Testis (tissue), 2 donors: ENCODE measurements at regions not wholly inside any gene's neighbourhood (a gene's known extent, or its start where the extent isn't known, plus 50 kb on each side); places are given as distances from the start of the nearest gene placed in this dataset.

Source experiments
- CTCF ChIP-seq, 3 experiments: fragments of 450-650 bp in 2 of 3; fragments of 200-600 bp in 1 of 3; sonication (generic) in 1 of 3; IDR thresholded peaks; one replicate each; pipeline ENCODE4 v1.5.1; 2016 to 2019; ENCODE audit warnings: antibody characterized with exemption in 3 of 3, mild to moderate bottlenecking in 2 of 3, moderate library complexity in 1 of 3
- POLR2A ChIP-seq: fragments of 450-650 bp; IDR thresholded peaks from one replicate; pipeline ENCODE4 v1.6.1; 2017; ENCODE audit warnings: antibody characterized with exemption, mild to moderate bottlenecking, moderate library complexity

GRCh38 chr16:27636453-27637240, 86.7 kb downstream of the KATNIP start:
- TF ChIP-seq POLR2A, result no peak
- TF ChIP-seq CTCF (IDR thresholded peaks at IDR 0.05), result no peak
